Thyroid gland (tissue), 4 donors: ENCODE measurements at regions not wholly inside any gene's neighbourhood (a gene's known extent, or its start where the extent isn't known, plus 50 kb on each side); places are given as distances from the start of the nearest gene placed in this dataset.

Source experiments
- DNase-seq, 2 donors: peaks; one replicate each; pipeline ENCODE4 v3.0.0-alpha.2; 2019
- H3K27ac ChIP-seq, 3 donors: fragments of 200-600 bp; sonication (generic); 1 replicate in 2 of 3; 2 replicates in 1 of 3; pipeline ENCODE4 v1.5.1; 2016 to 2019; ENCODE audit warnings: mild to moderate bottlenecking in 1 of 3, moderate library complexity in 1 of 3
- H3K27me3 ChIP-seq: fragments of 200-600 bp; sonication (generic); one replicate; pipeline ENCODE4 v1.5.1; 2019
- H3K36me3 ChIP-seq, 2 donors: fragments of 200-600 bp; sonication (generic); one replicate each; pipeline ENCODE4 v1.5.1; 2016 to 2019
- H3K4me1 ChIP-seq, 2 donors: fragments of 200-600 bp; sonication (generic); one replicate each; pipeline ENCODE4 v1.5.1; 2017 to 2019
- H3K4me3 ChIP-seq, 3 donors: fragments of 200-600 bp; sonication (generic); replicated peaks in 1 of 3; 1 replicate in 2 of 3; 2 replicates in 1 of 3; pipeline ENCODE4 v1.5.1; 2016; ENCODE audit warnings: mild to moderate bottlenecking in 1 of 3
- H3K9me3 ChIP-seq: fragments of 200-600 bp; sonication (generic); one replicate; pipeline ENCODE4 v1.5.1; 2017
- CTCF ChIP-seq, 6 experiments: fragments of 200-600 bp in 3 of 6; fragments of 450-650 bp in 3 of 6; sonication (generic) in 3 of 6; IDR thresholded peaks; one replicate each; pipeline ENCODE4 v1.5.1; 2016 to 2019; ENCODE audit warnings: antibody characterized with exemption in 6 of 6, mild to moderate bottlenecking in 2 of 6, inconsistent platforms in 1 of 6, moderate library complexity in 1 of 6
- POLR2A ChIP-seq, 2 donors: fragments of 450-650 bp; IDR thresholded peaks; one replicate each; pipeline ENCODE4 v1.6.1; 2017; ENCODE audit warnings: antibody characterized with exemption in 2 of 2, mild to moderate bottlenecking in 2 of 2, moderate library complexity in 1 of 2
- whole genome bisulfite sequencing, 2 donors: methylation state at CpG; one replicate each; pipeline ENCODE4 v1.1.5; 2017; 5-methylcytosine and 5-hydroxymethylcytosine counted together
- intact Hi-C: fragments of 100-400 bp; cut with DNase I; formaldehyde crosslinking; loops from one replicate; pipeline ENCODE4 v1.15.1; 2023

DNA sequence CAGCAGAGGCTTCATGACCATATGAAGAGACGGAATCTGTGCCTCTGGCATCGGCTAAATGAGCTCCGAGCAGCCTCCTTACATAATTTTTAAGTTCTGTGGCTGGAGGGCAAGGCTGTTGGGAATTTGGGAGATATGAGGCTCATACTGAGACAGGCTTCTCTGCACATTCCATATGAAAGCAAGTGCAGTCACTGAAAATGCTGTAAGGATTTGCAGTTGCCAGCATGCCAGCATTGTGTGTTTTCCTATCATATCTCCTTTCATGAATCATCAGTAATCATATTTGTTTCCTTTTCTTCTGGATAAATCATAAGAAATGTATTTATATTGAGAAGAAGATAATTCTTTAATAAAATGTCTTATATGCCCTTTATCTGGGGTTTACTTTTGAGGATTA is 775.4 kb downstream of the SEMA5A start:
- Histone ChIP-seq H3K27ac (no peak overlapping the region), H3K4me1 (no peaks in the 10 kb centered on the region), H3K36me3 (no peaks in the 10 kb centered on the region), H3K27me3 (no peaks in the 10 kb centered on the region), H3K4me3 (no peak overlapping the region), H3K9me3 (no peaks in the 10 kb centered on the region)
- no peak for TF ChIP-seq CTCF (IDR thresholded peaks at IDR 0.05)
- TF ChIP-seq POLR2A (IDR thresholded peaks at IDR 0.05), result no peak
- DNase-seq, result no peak
- intact Hi-C loops, result no loop called here
- WGBS, 2 donors, result 63 to 78% methylated on average over 3 of the region's 3 CpGs

- no peaks in the 10 kb centered on the region for H3K9me3 ChIP-seq
- no peak overlapping the region for H3K4me3 ChIP-seq
- no peaks in the 10 kb centered on the region for H3K4me1 ChIP-seq
- DNase-seq, result no peak
- 70 to 76% methylated on average over 5 of the region's 5 CpGs for WGBS, 2 donors
- H3K27ac ChIP-seq, result no peak overlapping the region
- intact Hi-C loops, result no loop called here
- no peaks in the 10 kb centered on the region for H3K27me3 ChIP-seq
- TF ChIP-seq POLR2A (IDR thresholded peaks at IDR 0.05) (no peak), CTCF (IDR thresholded peaks at IDR 0.05) (no peak)
- H3K36me3 ChIP-seq, result no peaks in the 10 kb centered on the region
Measured at GRCh38 chr5:8773046-8773615, 772.7 kb downstream of the SEMA5A start.

DNA sequence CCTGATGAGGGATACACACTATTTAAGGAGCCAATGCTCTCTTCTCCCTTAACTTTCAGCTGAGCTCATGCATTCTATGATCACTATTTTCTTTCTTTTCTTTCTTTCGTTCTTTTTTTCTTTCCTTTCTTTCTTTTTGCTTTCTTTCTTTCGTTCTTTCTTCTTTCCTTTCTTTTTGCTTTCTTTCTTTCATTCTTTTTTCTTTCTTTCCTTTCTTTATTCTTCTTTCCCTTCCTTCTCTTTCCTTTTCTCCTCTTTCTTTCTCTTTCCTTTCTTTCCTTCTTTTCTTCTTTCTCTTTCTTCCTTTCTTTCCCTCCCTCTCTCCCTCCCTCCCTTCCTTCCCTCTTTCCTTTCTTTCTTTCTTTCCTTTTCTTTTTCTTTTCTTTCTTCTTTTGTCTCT is 761.2 kb downstream of the SEMA5A start:
- H3K9me3 ChIP-seq, result no peaks in the 10 kb centered on the region
- DNase-seq, result no peak
- no peaks in the 10 kb centered on the region for H3K4me1 ChIP-seq
- WGBS, 2 donors, result 84 to 92% methylated on average over 2 of the region's 2 CpGs
- TF ChIP-seq POLR2A (IDR thresholded peaks at IDR 0.05) (no peak), CTCF (IDR thresholded peaks at IDR 0.05) (no peak)
- intact Hi-C loops, result no loop called here
- H3K36me3 ChIP-seq, result no peaks in the 10 kb centered on the region
- H3K27ac ChIP-seq, result no peak overlapping the region
- H3K4me3 ChIP-seq, result no peak overlapping the region
- no peaks in the 10 kb centered on the region for H3K27me3 ChIP-seq

DNA sequence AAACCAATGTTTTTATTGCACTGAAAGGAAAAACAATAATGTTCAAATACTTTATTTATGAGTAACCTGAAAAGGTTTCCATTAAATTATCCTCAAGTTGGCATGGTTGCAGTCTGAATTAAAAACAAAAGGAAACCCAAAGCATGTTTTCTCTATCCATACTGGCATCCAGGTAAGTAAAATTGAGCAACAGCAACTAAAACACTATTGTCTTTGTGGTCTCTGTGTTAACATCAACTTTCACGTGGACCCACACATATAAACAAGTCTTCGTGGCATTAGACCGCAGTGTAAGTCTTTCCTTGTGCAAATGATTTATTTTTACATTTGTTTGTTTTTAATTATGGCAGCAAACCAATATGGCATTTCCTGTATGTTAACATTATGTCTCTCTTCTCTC is 757.6 kb downstream of the SEMA5A start:
- H3K27me3 ChIP-seq, result no peaks in the 10 kb centered on the region
- no peaks in the 10 kb centered on the region for H3K9me3 ChIP-seq

GRCh38 chr5:8805653-8806052 is 740.2 kb downstream of the SEMA5A start:
- H3K9me3 ChIP-seq, result no peaks in the 10 kb centered on the region
- intact Hi-C loops, result no loop called here

More for the DNA sequence above, 757.6 kb downstream of the SEMA5A start:
- H3K4me3 ChIP-seq, result no peak overlapping the region
- no peak overlapping the region for H3K27ac ChIP-seq
- H3K36me3 ChIP-seq, result no peaks in the 10 kb centered on the region
- H3K4me1 ChIP-seq, result no peaks in the 10 kb centered on the region
- intact Hi-C loops, result no loop called here
- no peak for DNase-seq
- TF ChIP-seq POLR2A (IDR thresholded peaks at IDR 0.05), result no peak
- TF ChIP-seq CTCF (IDR thresholded peaks at IDR 0.05), result no peak
- 77 to 81% methylated on average over 3 of the region's 3 CpGs for WGBS, 2 donors

More at GRCh38 chr5:8805653-8806052, 740.2 kb downstream of the SEMA5A start:
- Histone ChIP-seq H3K4me1 (no peaks in the 10 kb centered on the region), H3K27me3 (no peaks in the 10 kb centered on the region), H3K27ac (no peak overlapping the region), H3K36me3 (no peaks in the 10 kb centered on the region), H3K4me3 (no peak overlapping the region)
- TF ChIP-seq POLR2A (IDR thresholded peaks at IDR 0.05), result no peak
- TF ChIP-seq CTCF (IDR thresholded peaks at IDR 0.05), result no peak
- no peak for DNase-seq
